GM21529 (cell line): ENCODE measurements at regions not wholly inside any gene's neighbourhood (a gene's known extent, or its start where the extent isn't known, plus 50 kb on each side); places are given as distances from the start of the nearest gene placed in this dataset.
A peak's percentile ranks its signal among the peaks of the same experiment; 100 is the strongest.

ENCODE experiments used
- ATAC-seq: cut with Tn5 transposase; IDR thresholded peaks from one replicate; pipeline ENCODE4 v1.9.1; 2021; ENCODE audit not compliant: unreplicated experiment

DNA sequence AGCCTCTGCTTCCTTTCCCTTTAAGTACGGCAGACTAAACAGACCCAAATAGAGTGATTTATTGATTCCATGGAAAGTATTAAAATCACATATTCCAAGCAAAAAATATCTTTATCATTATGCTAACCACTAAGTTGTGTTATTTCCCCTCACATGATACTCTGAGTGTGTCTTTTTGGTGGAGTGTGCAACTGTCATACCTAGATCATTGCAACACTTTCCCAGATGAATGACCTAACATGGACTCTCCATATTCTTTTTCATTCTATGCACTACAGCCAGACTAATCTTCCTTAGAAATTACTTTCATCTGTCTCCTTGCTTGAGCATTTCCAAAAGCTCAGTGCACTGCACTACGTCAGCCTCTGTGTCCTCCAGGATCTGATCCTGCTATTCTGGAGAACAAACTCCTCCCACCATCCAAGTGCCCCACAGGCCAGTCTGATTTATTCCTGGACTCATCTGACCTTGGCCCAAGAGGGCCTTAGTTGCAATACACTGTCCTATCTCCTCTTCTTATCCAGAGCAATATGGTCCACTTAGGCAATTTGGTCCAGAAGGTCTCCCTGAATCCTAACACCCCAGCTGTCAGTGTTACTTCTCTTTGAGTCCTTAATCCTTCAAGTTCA, 263.3 kb upstream of the KLF6 start:
- ATAC-seq = no peak

DNA sequence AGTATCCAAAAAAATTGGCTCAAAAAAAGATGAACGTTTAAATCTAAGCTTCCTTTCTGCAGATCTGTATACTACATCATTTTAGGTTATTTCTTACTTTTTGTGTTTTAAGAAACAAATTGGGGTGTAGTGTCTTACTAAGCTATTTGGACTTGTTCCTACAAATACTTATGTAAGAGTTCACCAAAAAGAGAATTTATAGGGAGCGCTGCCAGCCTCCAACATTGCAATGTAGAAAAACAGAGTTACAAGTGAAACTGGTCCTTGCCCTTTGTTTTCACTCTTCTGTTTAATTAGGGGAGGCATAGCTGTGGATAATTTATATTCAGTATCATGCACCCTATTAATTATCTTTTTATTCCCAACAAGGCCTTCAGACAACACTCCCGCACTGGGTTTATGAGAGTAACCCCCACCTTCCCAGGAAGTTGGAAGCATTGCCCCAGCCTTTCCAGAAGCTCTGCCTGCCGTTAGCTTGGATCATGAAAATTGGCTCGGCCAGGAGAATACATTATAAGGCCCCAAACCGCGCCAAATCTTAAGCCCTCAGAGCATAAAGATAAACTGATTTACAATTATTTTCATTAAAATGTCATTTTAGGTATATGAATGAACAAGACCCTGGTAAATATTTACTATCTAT, 261.8 kb upstream of the KLF6 start:
- ATAC-seq = no peak

DNA sequence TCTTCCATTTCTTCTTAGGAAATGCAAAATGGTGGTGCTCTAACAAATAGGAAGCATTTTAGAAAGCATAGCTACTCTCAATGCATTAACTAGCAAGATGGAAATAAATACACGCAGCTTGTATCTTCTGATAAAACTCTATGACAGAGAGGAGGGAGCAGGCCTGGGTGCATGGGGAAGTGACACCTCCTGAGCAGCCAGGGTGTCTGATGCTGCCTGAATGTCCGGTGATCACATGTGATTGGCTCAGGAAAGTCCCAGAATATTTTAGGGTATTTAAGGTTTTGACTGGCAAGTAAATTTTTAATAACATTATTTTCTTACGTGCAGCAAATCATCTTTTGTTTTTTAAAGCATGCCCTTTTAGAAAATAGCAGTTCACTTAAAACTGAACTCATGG, 261.0 kb upstream of the KLF6 start:
- ATAC-seq = peak; percentile 67

DNA sequence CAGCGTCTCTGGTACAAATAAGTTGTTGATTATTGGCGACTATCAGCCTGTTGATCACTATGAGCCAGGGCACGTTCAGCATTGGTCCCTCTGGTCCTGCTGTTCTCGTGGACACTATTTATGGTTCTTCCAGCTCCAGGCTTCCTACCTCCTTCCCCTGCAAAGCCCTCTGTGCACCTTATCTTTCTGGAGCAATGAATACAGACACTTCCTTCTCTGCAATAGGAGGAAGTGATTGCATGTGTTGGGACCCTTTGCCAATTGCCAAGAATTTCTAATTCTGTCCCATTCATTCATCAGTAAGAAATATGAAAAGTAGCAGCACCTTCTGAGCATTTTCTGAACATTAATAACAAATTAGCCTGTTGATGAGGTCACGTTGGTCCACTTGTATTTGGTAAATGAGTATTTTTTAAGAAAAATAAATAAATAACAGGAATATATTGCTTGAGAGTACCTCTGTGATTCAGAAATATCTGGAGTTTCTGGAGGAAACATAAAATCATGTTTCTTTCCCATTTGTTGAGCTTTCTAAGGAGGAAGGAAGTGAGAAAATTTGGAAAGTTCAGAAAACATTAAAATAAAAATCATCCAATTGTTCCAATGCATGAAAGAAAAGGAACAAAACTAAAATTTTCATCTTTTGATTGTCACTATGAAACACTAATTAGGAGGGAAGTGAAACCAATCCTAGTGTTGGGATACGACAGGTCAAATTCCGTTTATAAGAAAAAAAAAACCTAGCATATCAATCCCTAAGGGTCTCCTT, 259.1 kb upstream of the KLF6 start:
- ATAC-seq = no peak

DNA sequence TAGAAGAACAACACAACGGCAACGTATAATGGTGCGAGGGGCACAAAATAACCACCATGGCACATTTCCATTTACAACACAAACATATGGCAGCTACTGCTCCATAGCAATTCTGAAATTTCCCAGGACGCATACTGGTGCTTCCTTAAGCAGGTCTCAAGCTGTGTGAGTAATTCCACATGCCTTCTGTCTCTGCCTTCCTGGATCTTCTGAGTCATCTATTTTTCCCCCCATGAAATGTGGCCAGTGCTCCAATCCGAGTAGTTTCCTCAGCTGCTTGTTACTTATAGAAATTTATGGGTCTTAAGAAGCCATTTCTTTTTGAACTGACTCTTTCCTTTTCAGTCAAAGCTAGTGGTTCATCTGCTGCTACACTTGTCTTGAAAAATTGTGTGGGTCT, 256.6 kb upstream of the KLF6 start:
- ATAC-seq = no peak

DNA sequence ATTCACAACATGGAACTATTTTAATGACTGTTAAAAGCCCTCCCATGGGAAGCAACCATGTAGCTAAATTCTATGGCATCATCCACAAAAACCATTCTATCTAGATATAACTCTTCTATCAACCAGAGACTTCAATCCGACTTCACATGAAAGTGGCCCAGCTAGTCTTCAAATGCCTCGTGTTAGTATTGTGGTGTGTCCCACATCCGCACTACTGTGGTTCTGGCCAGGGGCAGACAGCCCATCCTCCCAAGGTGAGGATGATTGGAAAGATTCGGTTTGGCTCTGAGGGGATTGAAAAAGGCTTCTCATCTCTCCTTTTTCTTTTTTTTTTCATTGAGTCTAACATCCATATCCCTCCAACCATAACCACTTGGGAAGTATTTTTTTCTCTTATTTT, 253.0 kb upstream of the KLF6 start:
- no peak for ATAC-seq

DNA sequence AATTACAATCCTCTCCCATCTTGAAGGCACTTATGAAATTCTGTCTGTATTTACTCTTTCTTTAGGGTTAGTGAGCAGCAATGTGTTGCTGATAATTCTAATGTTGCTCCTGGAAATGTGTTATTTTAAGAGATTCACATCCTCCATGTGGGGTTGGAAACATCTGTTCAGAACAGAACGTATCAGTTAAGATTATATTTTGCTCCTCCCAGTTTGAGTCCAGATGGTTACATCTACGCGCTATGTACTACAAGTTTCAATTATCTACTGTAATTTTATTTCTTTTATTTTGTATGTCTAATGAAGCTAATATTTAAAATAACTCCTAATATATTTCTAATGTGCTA, 250.6 kb upstream of the KLF6 start:
- no peak for ATAC-seq

DNA sequence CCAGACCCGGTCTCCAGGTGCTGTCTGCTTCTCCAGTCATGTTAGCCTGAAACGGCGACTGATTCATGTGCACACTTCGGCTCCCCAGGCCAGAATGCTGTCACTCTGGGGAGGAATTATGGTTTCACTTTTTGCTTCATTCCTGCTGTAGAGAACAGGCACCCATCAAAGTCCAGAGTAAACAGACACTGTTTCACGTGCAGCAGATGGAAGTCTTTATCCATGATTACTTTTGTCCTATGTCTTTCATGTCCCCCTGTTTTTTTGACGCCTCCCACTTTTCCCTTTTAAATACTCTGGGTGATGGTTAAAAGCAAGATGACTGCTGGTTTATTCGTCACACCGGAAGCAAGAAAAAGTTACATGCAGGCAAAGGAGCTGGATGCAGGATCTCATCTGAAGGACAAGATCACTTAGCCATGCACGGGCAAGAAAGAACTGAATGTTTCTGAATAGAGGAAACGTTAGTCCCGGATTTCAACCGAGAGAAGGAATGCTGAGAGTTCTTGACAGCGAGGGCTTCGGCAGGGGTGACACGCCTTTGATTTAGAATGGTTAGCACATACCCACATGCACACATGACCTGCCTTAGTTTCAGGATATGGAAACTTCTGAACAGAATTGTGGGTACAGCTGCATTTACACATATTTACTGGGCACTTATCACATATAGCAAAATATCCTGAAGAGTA, 250.0 kb upstream of the KLF6 start:
- ATAC-seq = no peak

DNA sequence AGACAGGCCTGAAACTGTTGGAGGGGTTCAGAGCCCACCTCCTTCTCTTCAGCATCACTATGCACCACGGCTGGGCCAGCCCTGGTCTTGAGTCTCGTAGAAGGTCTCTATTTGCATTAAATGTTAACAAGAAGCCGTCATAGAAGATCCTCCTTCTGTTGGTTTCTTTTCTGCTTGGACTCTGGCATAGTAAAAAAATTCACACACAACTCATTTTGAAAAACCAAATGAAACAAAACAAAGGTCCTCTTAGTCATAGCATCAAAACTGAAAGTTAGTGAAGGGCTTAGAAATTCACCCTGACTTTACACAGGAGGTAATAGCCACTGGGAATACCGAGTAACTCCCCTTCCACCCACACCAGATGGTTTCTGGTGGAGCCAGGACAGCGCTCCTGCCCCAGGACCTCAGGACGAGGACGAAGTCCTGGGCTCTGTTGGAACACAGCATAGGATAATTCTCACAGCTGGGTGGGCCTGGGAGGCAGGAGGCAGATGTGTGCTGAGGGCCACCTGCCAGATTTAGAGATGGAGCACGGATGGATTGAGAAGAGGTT, 248.4 kb upstream of the KLF6 start:
- ATAC-seq = peak; percentile 95

DNA sequence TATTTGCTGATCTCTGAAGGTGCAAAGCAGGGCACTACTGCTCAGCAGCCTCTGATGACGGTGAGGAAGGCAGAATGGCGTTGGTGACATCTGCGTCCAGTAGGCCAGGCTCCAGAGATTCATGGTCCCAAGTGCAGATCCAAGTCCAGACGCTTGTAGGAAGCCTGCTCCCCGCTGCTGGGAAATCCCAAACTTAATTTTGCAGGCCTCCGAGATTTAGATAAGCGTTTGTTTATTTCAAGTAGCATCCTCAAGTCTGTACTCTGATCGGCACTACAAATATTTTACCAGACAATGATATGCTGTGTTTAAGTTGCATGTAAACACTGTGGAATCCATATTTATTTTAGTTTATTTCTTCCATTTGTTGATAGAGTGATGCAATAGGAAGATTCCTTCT, 244.9 kb upstream of the KLF6 start:
- no peak for ATAC-seq

DNA sequence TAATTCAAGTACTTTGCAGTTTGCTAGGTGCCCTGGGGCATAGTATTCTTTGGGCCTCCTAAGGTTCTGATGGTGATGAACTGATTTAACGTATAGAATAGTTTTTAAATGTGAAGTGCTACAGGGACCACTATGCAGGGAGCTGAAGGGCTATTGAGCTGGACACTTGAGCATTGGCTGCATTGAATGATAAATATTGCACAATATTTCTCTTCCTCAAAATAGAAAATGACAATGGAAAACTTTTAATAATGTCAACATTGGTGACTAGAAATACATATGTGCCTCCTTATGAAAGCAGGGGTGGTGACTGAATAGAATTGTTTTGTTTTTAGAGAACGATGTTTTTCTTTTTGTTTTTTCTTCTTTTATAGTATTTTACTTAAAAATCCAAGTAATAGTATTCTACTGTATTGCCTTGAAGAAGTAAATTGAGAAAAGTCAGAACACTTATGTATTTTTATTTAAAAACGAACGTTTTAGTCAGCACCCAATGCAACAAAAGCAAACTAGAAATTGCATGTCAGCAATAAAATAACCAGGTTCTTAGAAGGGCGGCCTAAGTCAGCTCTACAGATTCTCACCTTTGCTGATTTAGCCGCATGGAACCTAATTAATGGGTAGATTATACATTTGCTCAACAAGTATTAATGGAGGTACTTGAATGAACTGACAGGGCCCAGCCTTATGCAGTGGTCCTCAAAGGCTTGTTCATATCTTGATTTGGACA, 244.0 kb upstream of the KLF6 start:
- no peak for ATAC-seq

DNA sequence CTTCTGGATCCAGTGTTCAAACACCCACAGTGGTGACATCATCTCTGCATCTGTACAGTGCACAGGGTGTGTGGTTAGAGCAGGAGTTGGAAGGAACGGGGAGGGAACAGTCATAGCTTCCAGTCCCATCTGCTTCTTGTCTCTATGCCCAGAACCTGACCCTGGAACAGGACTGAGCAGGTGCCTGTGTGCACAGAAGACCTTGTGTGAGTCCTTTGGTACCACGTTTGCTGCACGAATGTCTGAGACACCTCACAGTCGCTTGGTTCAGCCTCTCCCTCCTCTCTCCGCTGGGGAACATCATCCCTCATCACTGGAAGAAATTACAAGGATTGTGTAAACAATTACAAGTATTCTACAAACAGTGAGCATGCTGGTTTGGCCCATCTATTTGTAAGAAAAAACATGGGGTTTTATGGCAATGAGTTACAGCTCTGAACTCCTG, 243.0 kb upstream of the KLF6 start:
- no peak for ATAC-seq

DNA sequence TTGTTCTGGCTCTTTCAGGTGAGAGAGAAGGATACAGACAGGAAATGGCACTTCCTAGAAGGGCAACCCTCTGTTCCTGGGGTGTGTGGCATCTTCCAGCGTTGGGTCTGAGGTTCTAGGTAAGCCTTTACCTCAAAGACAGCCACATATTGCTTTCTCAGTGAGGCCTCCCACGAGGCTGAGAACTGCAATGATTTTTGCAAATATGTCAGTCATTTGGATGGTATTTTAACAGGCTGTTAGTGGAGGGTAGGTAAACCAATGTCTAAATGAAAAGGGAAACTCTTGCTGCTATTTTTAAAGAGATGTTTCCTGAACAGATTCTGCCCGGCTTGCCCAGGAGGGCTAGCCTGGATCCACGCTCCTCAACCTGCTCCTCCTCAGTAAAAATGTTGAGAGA, 240.3 kb upstream of the KLF6 start:
- ATAC-seq = no peak

DNA sequence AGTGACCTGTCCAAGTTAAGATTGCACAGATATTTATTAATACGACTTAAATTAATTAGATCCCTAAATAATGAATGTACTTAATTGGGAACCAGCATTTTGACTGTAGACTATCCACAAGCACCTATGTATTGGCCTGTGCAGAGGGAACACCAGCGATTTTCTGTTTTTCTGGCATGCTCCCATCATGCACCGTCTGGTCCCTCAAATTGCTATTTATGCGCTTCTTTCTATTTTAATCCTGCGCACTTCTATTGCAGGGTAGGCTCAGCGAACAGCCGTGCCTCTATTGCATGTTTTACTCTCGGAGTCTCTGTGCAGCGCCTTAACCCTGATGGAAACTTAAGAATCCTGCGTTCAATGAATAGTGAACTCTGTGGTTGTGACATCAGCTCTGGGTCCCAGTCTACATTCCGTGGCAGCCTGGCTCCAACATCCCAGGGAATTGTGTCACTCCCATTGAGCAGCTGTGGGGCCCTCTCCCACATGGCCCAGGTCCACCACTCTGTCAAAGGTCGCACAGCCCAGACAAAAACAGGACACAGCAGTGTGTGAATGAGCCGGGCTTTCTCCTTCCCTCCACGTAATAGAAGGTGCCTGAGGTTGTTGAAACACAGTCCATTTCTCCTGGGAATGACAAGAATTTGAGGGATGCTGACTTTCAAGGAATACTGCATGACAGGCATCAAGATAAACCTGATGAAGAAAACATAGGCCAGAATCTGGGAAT, 239.7 kb upstream of the KLF6 start:
- no peak for ATAC-seq

DNA sequence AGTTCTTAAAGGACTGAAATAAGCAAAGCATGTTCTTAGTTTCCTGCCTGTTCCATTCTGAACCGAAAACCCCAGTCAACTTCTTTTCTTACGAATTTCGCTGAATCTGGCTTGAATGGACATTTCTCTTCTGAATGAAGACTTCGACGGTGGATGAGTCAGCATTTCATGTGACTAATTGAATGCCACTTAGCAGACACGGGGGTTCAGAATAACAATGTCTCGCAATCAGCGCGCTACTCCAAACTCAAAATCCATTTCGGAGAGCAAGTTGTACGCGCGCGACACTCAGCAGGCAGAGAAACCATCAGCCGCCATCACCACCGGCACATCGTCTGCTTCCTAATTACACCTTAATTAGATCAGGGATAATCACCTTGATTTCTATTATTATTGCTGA, 239.0 kb upstream of the KLF6 start:
- no peak for ATAC-seq

DNA sequence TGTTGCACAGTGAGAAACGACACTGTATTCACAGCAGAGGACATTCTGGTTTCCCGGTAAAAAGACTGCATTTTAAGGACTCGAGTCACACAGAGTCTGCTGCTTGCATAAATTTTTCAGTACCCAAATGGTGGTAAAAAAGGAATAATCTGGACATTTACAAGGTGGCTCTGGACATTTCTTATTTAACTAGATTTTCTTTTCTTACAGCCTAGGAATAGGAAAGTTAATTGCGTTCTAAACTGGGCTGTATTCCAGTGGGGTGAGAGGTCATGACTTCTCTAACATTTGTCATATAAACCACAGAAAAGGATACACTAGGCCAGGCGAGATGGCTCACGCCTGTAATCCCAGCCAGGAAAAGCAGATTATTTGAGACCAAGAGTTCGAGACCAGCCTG, 237.5 kb upstream of the KLF6 start:
- ATAC-seq = no peak

DNA sequence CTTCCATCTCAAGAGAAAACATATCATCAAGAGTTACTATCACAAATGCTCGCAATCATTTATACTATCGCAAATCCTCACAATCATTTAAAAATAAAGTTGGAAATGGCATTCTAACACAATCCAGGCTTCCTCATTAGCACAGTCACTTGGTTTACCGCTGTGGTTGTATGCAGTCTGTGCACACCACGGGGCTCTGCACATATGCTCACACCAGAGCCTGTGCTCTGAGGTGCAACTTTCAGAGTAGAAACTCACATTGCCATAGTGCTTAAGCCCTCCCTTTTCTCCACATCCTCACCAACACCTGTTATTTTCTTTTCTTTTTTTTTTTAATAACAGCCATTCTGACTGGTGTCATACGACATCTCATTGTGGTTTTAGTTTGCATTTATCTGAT, 235.6 kb upstream of the KLF6 start:
- ATAC-seq = no peak

DNA sequence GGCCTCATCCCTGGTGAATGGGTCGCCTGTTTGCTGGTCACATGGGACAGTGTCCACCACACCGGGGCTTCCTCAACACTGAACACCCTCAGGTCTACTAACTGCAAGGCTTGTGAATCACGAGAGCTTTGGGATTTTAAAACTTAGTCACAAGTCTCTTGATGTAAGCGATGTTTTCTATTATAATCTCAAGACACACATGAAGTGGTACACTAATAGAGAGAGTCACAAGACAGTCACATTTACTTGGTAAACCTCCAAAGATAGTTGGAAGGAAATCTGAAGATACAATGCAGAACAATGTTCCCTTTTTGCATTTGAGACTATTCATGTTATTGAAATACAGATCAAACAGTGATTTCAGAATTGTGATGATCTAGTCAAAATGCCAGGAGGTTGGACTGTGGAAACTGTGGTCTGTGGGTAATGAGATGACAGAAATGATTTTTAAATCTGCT, 233.1 kb upstream of the KLF6 start:
- no peak for ATAC-seq

DNA sequence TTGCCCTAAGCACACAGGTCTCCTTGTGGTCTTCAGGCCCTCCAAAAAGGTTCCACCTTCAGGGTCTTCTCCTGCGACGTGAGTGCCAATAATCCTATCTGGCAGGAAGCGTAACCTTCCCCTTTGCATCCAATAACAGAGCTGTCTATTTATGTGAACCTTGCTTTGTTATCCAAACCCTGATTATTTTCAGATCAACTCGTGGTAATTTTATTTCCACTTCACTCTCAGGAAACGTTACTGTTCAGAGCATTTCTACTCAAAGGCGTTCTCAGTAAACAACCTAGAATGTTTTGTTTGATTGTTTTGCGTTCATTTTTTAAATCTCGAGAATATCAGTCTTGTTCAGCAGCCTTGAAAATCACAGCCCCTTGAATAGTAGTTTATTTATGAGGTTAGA, 232.3 kb upstream of the KLF6 start:
- ATAC-seq = no peak

DNA sequence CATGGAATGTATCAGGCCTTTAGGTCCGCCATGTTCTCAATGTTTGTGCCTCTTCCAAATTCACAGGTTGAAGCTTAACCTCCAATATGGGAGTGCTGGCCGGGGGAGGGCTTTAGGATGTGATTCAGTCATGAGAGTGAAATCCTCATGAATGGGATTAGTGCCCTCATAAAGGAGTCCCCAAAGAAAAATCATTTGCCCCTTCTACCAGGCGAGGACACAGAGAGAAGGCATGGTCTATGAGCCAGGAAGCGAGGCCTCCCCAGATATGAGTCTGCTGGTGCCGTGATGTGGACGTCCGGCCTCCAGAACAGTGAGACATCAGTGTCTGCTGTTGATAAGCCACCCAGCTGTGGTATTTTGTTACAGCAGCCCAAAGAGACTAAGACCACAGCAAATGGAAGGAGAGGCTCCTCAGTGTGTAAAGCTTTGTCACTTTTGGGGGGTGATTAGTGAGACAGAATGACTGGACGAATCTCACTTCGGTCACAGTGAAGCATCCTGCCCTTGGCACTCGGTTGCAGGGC, 231.3 kb upstream of the KLF6 start:
- ATAC-seq = no peak
